Right renal cortex interstitium (tissue), 3 donors: ENCODE measurements at regions not wholly inside any gene's neighbourhood (a gene's known extent, or its start where the extent isn't known, plus 50 kb on each side); places are given as distances from the start of the nearest gene placed in this dataset.
A peak's percentile ranks its signal among the peaks of the same experiment; 100 is the strongest.

Experiments used
- DNase-seq, 3 donors: peaks; one replicate each; pipeline ENCODE4 v3.0.0-alpha.2; 2013; ENCODE audit warnings: low read depth in 3 of 3, low spot score in 2 of 3

- no peak for DNase-seq
These were observed 599.6 kb downstream of the TMEM114 start for GRCh38 chr16:7990626-7991260.

DNA sequence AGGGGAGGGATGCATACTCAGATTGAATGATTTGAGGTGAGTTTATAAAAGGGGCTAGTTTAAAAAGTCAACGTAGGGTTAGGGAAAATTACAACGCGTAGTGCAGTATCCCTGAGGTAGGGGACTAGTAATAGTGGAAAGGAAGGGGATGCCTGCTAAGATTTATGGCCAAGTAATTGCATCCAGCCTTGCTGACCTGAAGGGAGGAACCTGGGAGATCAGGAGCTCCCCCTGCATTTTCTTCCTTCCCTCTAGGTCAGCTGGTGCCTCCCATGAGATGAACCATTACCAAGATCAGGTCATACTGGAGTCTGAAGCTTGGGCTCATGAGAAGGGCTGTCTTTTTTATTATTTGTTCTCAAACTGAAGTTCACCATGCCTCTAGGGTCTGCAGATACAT is 606.6 kb downstream of the TMEM114 start:
- DNase-seq: no peak

DNA sequence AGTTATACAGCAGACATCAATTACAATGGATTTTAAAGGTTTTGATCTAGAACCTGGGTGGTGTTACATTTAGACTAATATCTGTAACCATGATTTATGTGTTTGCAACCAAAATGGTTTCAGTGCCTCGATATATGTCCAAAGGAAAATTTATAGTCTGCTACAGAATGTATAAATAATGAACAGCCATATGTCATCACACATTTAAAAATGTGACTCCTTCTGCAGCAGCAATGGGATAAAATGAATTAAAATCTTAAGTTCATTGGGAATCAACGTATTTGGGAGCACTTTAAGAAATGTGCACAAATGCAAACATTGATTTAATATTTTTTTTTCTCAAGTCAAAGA is 610.2 kb downstream of the TMEM114 start:
- DNase-seq: no peak

- DNase-seq: no peak
These were observed 610.7 kb downstream of the TMEM114 start for GRCh38 chr16:7979448-7980132.

DNA sequence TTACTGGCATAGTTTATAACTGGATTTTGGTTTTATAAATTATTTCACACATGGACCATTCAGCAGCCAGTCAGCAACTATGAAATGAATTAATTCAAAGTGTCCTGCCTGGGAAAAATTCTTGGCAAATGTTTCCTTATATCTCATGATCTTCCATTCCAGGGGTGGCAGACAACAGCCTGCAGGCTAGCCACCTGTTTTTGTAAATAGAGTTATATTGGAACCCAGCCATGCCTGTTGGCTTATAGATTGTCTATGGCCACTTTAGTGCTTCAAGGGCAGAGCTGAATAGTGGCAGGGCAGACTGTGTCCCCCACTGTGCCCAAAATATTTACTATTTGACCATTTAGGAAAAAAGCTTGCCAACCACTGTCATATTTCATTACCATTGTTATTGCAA is 613.7 kb downstream of the TMEM114 start:
- no peak for DNase-seq

- DNase-seq: no peak
These were observed 614.2 kb downstream of the TMEM114 start for GRCh38 chr16:7976125-7976524.

- DNase-seq: no peak
These were observed 622.3 kb downstream of the TMEM114 start for GRCh38 chr16:7967996-7968509.

DNA sequence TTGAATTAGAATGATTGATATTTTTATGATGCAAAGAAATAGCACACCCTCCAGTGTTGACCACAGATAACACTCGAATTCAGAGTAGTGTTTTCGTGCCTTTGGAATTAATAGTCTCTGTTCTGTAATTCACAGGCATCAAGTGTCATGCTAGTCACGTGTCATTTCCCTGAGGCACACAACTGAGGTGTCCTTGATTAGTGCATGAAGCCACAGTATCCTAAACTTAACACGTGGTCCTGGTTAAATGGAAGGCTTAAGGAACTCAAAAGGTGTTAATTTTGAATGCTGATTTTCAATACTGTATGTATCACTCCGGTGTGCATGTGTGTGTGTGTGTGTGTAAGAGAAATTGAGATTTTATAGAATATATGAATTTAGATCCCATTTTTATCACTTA is 625.6 kb downstream of the TMEM114 start:
- no peak for DNase-seq

GRCh38 chr16:7964167-7964566 is 626.1 kb downstream of the TMEM114 start:
- DNase-seq: no peak

GRCh38 chr16:7962091-7962879 is 628.0 kb downstream of the TMEM114 start:
- DNase-seq: no peak

DNA sequence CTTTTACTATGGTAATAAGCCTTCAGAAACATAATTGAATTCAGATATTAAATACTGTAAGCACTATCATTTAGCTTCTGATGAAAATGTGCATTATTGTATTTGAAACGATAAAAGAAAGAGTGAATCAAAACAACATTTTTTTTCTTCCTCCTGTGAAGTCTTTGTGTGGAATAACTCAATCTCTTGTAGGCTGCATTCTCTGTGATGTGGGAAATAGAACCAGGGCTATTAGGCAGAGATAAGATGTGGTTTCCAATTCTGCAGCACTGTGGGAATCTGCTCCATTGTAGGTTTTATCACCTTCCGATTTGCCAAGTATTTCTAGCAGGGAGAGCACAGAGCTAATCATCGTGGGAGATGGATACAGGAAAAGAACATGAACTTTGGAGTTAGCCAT is 624.5 kb downstream of the RBFOX1 start:
- no peak for DNase-seq

- no peak for DNase-seq
These were observed 620.7 kb downstream of the RBFOX1 start for GRCh38 chr16:7953360-7953759.

DNA sequence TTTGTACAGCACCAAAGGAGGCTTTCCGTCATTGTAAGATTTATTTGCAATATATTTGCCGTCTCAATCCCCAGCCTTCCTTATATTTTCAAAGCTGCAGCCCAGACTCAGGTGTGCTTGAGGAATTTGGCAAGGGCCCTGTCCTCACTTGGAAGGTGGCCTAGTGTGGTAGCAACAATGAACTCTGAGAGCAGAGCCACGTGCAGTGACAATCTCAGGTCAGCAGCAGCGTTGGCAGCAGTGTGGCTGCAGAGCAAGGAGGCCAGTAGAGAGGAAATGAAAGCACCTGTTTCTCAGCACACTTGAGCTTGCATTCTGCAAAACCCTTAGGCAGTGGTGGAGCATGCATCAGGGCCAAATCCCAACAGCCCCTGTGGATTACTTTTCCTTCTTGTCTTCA is 613.5 kb downstream of the RBFOX1 start:
- DNase-seq: no peak

DNA sequence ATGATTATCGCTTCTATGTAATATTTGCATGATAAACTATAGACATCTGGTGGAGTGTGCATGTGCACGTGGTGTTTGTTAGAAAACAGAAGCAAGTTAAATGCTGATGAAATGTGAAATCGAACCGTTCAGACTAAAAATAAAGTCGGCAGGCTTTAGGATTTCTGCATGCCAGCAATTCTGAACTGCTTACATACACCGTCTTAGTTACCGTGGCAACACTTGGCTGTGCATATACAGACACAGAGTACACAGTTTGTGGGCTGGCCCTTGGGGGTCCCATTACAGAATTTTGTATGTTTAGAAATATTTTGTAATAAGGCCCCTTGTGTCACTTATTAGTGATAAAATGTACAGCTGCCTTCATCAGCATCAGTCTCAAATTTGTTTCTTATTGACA is 605.5 kb downstream of the RBFOX1 start:
- DNase-seq: peak in 1 of 3 donors; percentile 21

- no peak for DNase-seq
These were observed 588.7 kb downstream of the RBFOX1 start for GRCh38 chr16:7921345-7921744.

DNA sequence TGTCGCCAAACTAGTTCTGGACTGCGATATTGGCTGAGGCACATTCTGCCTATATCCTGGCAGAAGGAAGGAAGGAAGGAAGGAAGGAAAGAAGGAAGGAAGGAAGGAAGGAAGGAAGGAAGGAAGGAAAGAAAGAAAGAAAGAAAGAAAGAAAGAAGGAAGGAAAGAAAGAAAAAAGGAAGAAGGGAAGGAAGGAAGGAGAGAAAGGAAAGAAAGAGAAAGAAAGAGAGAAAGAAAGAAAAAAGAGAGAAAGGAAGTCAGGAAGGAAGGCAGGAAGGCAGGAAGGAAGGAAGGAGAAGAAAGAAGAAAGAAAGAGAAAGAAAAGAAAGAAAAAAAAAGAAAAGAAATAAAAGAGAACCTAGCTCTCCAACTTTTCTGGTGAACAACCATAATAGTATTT is 587.1 kb downstream of the RBFOX1 start:
- DNase-seq: no peak

DNA sequence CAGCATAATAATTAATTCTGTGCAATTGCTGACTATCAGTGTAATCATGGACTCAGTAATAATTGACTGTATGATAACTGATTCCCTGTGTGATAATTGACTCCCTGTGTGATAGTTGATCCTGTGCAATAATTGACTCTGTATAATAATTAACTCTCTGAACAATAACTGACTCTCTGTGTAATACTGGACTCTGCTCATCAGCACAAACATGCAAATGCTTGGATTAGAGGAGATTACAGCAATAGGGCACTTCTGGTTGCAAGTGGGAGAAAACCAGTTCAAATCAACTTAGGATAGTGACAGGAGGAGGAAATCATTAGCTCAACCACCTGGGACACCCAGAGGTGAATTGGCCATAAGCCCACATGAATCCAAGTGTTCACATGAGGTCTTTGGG is 582.1 kb downstream of the RBFOX1 start:
- DNase-seq: no peak

GRCh38 chr16:7912132-7912531 is 579.5 kb downstream of the RBFOX1 start:
- DNase-seq: no peak

GRCh38 chr16:7910116-7910515 is 577.5 kb downstream of the RBFOX1 start:
- DNase-seq: no peak

DNA sequence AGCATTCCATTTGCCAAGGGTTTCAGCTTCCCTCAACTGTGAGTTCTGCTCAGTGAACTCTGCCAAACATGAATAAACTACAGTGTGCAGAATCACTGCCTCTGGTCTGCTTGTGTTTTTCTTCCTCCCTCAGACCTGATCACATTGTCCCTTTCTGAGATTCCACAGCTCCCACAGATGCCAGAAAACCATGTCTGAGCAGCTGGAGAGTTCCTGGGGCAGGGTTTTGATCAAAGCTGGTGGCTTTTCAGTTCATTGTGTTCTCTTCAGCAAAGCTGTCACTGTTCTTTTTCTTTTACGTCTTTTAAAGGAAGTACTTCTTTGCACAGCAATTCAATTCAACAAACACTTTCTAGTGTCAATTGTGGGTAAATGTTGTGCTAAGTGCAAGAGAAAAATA is 555.8 kb downstream of the RBFOX1 start:
- DNase-seq: no peak

DNA sequence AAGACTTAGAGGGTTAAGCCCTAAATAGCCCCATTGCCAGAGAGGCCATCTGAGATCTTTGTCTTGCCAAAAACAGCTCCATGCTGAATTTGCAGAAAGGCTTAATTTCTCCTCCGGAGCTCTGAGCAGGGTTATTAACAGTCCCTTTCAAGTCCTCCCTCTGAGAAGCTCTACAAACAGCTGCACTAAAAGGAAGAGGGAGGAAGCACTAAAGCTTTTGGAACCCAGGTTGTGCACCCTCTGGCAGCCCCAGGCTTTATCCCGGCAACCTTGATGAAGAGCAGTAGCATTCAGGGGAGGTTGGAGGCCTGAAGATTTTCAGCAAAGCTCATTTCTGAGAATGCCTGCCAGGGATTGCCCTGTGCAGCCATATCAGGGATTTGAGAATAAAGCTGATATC is 554.7 kb downstream of the RBFOX1 start:
- DNase-seq: no peak

DNA sequence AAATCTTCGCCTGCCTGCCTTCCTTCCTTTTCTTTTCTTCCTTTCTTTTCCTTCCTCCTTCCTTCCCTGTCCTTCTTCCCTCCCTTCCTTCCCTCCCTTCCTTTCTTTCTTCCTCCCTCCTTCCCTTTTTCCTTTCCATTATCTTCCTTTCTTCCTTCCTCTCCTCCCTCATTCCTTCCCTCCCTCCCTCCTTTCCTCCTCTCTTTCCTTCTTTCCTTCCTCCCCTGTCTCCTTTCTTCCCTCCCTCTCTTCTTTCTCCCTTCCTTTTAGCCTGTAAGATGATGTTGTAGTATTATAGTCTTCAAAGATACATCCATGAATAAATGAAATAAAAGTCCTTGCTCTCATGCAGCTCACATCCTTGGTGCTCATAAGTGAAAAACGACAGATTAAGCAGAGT is 539.3 kb downstream of the RBFOX1 start:
- no peak for DNase-seq
